Naive thymus-derived CD4-positive, alpha-beta T cell (primary cell): ENCODE measurements at regions not wholly inside any gene's neighbourhood (a gene's known extent, or its start where the extent isn't known, plus 50 kb on each side); places are given as distances from the start of the nearest gene placed in this dataset.
A peak's percentile ranks its signal among the peaks of the same experiment; 100 is the strongest.

Experiments
- ATAC-seq: fragments of 150-1000 bp; cut with Tn5 transposase; 2 replicates; pipeline ENCODE4 v1.10.0; 2021; ENCODE audit warnings: mild to moderate bottlenecking, moderate library complexity
- CTCF ChIA-PET: fragments of 350-600 bp; sonication (Branson Sonifier 250); formaldehyde crosslinking; loops from one replicate; lab custom pipeline; 2021; ENCODE audit warnings: antibody characterized with exemption; lab: Charles Lee
- POLR2A ChIA-PET: fragments of 350-600 bp; sonication (Branson Sonifier 250); formaldehyde crosslinking; loops from one replicate; lab custom pipeline; 2021; ENCODE audit warnings: antibody characterized with exemption, inconsistent platforms; lab: Charles Lee
- DNase-seq, 9 donors: peaks; one replicate each; pipeline versions ENCODE4 v3.0.0 to v3.0.0-alpha.2; 2020 to 2022; ENCODE audit warnings: mixed read lengths in 1 of 9
- H3K27ac ChIP-seq: one replicate; pipeline ENCODE4 v1.7.0; 2013; ENCODE audit warnings: mild to moderate bottlenecking, low read depth, low read length, moderate library complexity
- H3K27me3 ChIP-seq, 2 donors: one replicate each; pipeline ENCODE4 v1.7.0; 2013; ENCODE audit warnings: low read length in 2 of 2, mild to moderate bottlenecking in 2 of 2, moderate library complexity in 2 of 2; ENCODE audit not compliant: control insufficient read depth in 2 of 2, insufficient read depth in 2 of 2
- H3K36me3 ChIP-seq, 3 experiments: 1 replicate in 2 of 3; 2 replicates in 1 of 3; pipeline ENCODE4 v1.7.0; 2013; ENCODE audit warnings: low read length in 3 of 3, mild to moderate bottlenecking in 3 of 3, moderate library complexity in 1 of 3; ENCODE audit not compliant: insufficient read depth in 3 of 3, control insufficient read depth in 2 of 3
- H3K4me1 ChIP-seq, 2 donors: one replicate each; pipeline ENCODE4 v1.7.0; 2013; ENCODE audit warnings: low read length in 2 of 2, mild to moderate bottlenecking in 2 of 2, moderate library complexity in 1 of 2; ENCODE audit not compliant: control insufficient read depth in 2 of 2, insufficient read depth in 2 of 2
- H3K4me3 ChIP-seq: 2 replicates; pipeline ENCODE4 v1.7.0; 2013; ENCODE audit warnings: mild to moderate bottlenecking, low read length
- H3K9me3 ChIP-seq, 3 experiments: 1 replicate in 2 of 3; 2 replicates in 1 of 3; pipeline ENCODE4 v1.7.0; 2013; ENCODE audit warnings: low read length in 3 of 3; ENCODE audit not compliant: control insufficient read depth in 2 of 3
- H3K27ac Mint-ChIP-seq, 9 donors: one replicate each; pipeline ENCODE4 v1.8.0; 2020 to 2022; ENCODE audit warnings: mixed read lengths in 9 of 9, mild to moderate bottlenecking in 8 of 9, moderate library complexity in 5 of 9, inconsistent platforms in 2 of 9
- H3K27me3 Mint-ChIP-seq, 5 donors: one replicate each; pipeline ENCODE4 v1.8.0; 2021 to 2022; ENCODE audit warnings: mixed read lengths in 5 of 5, mild to moderate bottlenecking in 1 of 5
- H3K36me3 Mint-ChIP-seq, 5 donors: one replicate each; pipeline ENCODE4 v1.8.0; 2020 to 2022; ENCODE audit warnings: mixed read lengths in 5 of 5, mild to moderate bottlenecking in 3 of 5, inconsistent platforms in 1 of 5
- H3K4me1 Mint-ChIP-seq, 7 donors: one replicate each; pipeline ENCODE4 v1.8.0; 2020 to 2022; ENCODE audit warnings: mixed read lengths in 7 of 7, mild to moderate bottlenecking in 3 of 7, inconsistent platforms in 1 of 7
- H3K4me3 Mint-ChIP-seq, 10 donors: one replicate each; pipeline ENCODE4 v1.8.0; 2020 to 2022; ENCODE audit warnings: mild to moderate bottlenecking in 10 of 10, mixed read lengths in 10 of 10, moderate library complexity in 6 of 10, inconsistent platforms in 2 of 10
- H3K9me3 Mint-ChIP-seq, 11 donors: one replicate each; pipeline ENCODE4 v1.8.0; 2020 to 2022; ENCODE audit warnings: mixed read lengths in 11 of 11, mild to moderate bottlenecking in 4 of 11, inconsistent platforms in 1 of 11, moderate library complexity in 1 of 11
- intact Hi-C, 2 donors: fragments of 100-400 bp; cut with micrococcal nuclease; formaldehyde crosslinking; loops; one replicate each; pipeline ENCODE4 v1.15.1; 2023

- Histone ChIP-seq H3K4me1 (peaks cover 0 to 7% of the 10 kb centered on the region in 2 donors), H3K36me3 (no peaks in the 10 kb centered on the region), H3K27me3 (no peaks in the 10 kb centered on the region), H3K4me3 (no peak overlapping the region), H3K9me3 (no peaks in the 10 kb centered on the region), H3K27ac (no peak overlapping the region)
- Mint-ChIP-seq H3K36me3 (peaks cover 0 to 7% (median 0%) of the 10 kb centered on the region in 5 donors), H3K4me1 (peaks cover 0 to 25% (median 3%) of the 10 kb centered on the region in 7 donors), H3K27ac (no peak overlapping the region), H3K9me3 (peaks cover 0 to 3% (median 0%) of the 10 kb centered on the region in 11 donors), H3K4me3 (no peak overlapping the region), H3K27me3 (peaks cover 5 to 19% (median 15%) of the 10 kb centered on the region in 5 donors)
- ATAC-seq (no peak), DNase-seq (no peak)
- ChIA-PET POLR2A (no interaction called here), CTCF (no interaction called here)
- intact Hi-C loops, result no loop called here
Observed at GRCh38 chr10:30233186-30233959, 115.7 kb downstream of the MTPAP start.

- ChIA-PET CTCF (no interaction called here), POLR2A (no interaction called here)
- intact Hi-C loops, result no loop called here
- peaks cover 0 to 3% (median 0%) of the 10 kb centered on the region in 11 donors for H3K9me3 Mint-ChIP-seq
- no peak overlapping the region for H3K4me3 ChIP-seq
- H3K9me3 ChIP-seq, result no peaks in the 10 kb centered on the region
- ATAC-seq (no peak), DNase-seq (no peak)
- H3K27me3 ChIP-seq, result no peaks in the 10 kb centered on the region
- H3K4me1 Mint-ChIP-seq, result peaks cover 0 to 25% (median 3%) of the 10 kb centered on the region in 7 donors
- no peak overlapping the region for H3K27ac Mint-ChIP-seq
- peaks cover 5 to 19% (median 15%) of the 10 kb centered on the region in 5 donors for H3K27me3 Mint-ChIP-seq
- H3K4me1 ChIP-seq, result peaks cover 0 to 7% of the 10 kb centered on the region in 2 donors
- H3K27ac ChIP-seq, result no peak overlapping the region
- no peak overlapping the region for H3K4me3 Mint-ChIP-seq
- peaks cover 0 to 7% (median 0%) of the 10 kb centered on the region in 5 donors for H3K36me3 Mint-ChIP-seq
- H3K36me3 ChIP-seq, result no peaks in the 10 kb centered on the region
Observed at GRCh38 chr10:30231709-30232108, 117.4 kb downstream of the MTPAP start.

GRCh38 chr10:30231071-30231652 is 117.9 kb downstream of the MTPAP start:
- POLR2A ChIA-PET, result no interaction called here
- DNase-seq (no peak), ATAC-seq (peak; percentile 29)
- Histone ChIP-seq H3K4me3 (no peak overlapping the region), H3K4me1 (peaks cover 0 to 7% of the 10 kb centered on the region in 2 donors), H3K27ac (no peak overlapping the region), H3K9me3 (no peaks in the 10 kb centered on the region), H3K27me3 (no peaks in the 10 kb centered on the region), H3K36me3 (no peaks in the 10 kb centered on the region)
- Mint-ChIP-seq H3K27ac (no peak overlapping the region), H3K9me3 (peaks cover 0 to 3% (median 0%) of the 10 kb centered on the region in 11 donors), H3K4me1 (peaks cover 0 to 25% (median 3%) of the 10 kb centered on the region in 7 donors), H3K4me3 (peak overlapping the region in 1 of 10 donors; percentile 26), H3K27me3 (peaks cover 5 to 19% (median 15%) of the 10 kb centered on the region in 5 donors), H3K36me3 (peaks cover 0 to 7% (median 0%) of the 10 kb centered on the region in 5 donors)
- CTCF ChIA-PET, result interaction anchor here (0.6 kb wide), 1 partner anchor 10 kb away, joined by 4 read pairs; no protein-coding TSS in a partner anchor
- intact Hi-C loops, result no loop called here

DNA sequence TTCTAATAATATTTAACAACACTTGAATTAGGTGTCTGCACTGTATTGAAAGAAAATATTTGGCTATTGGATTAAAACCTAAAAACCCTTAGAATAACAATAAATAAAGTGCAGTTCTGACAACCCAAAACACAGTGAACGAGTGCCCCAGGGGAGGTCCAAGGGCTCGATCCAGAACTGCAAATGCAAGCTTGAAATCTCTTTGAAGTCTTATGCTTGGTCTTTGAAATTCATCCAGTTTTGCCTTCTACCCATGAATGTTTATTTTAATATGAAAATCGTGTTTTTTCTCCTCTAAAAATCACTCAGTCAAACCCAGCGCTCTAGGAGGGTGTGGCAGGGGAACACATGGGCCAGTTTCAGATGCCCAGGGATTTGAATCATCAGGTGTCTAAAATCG is 119.5 kb downstream of the MTPAP start:
- H3K36me3 ChIP-seq, result no peaks in the 10 kb centered on the region
- Mint-ChIP-seq H3K4me3 (no peak overlapping the region), H3K4me1 (peaks cover 0 to 23% (median 3%) of the 10 kb centered on the region in 7 donors), H3K27me3 (peaks cover under 1 to 13% (median 7%) of the 10 kb centered on the region in 5 donors), H3K9me3 (peaks cover 0 to 1% (median 0%) of the 10 kb centered on the region in 11 donors), H3K36me3 (peaks cover 0 to 5% (median 0%) of the 10 kb centered on the region in 5 donors), H3K27ac (peak overlapping the region in 1 of 9 donors; percentile 26)
- H3K27ac ChIP-seq, result no peak overlapping the region
- POLR2A ChIA-PET, result no interaction called here
- DNase-seq (no peak), ATAC-seq (no peak)
- CTCF ChIA-PET, result no interaction called here
- intact Hi-C loops, result no loop called here
- no peak overlapping the region for H3K4me3 ChIP-seq
- H3K9me3 ChIP-seq, result no peaks in the 10 kb centered on the region
- H3K27me3 ChIP-seq, result no peaks in the 10 kb centered on the region
- peaks cover 0 to 7% of the 10 kb centered on the region in 2 donors for H3K4me1 ChIP-seq

- no peak overlapping the region for H3K4me3 ChIP-seq
- H3K9me3 ChIP-seq, result no peaks in the 10 kb centered on the region
- no peaks in the 10 kb centered on the region for H3K27me3 ChIP-seq
- no peak for DNase-seq
- intact Hi-C loops, result no loop called here
- POLR2A ChIA-PET, result no interaction called here
- H3K36me3 Mint-ChIP-seq, result peaks cover 0 to 4% (median 0%) of the 10 kb centered on the region in 5 donors
- H3K36me3 ChIP-seq, result no peaks in the 10 kb centered on the region
- H3K9me3 Mint-ChIP-seq, result peaks cover 0 to 2% (median 0%) of the 10 kb centered on the region in 11 donors
- CTCF ChIA-PET, result no interaction called here
- H3K27me3 Mint-ChIP-seq, result peaks cover 2 to 16% (median 9%) of the 10 kb centered on the region in 5 donors
- no peak overlapping the region for H3K4me3 Mint-ChIP-seq
- H3K4me1 Mint-ChIP-seq, result peaks cover 0 to 22% (median 3%) of the 10 kb centered on the region in 7 donors
- H3K4me1 ChIP-seq, result peaks cover 0 to 7% of the 10 kb centered on the region in 2 donors
- no peak overlapping the region for H3K27ac ChIP-seq
- H3K27ac Mint-ChIP-seq, result no peak overlapping the region
- no peak for ATAC-seq
Observed at GRCh38 chr10:30228417-30229036, 120.6 kb downstream of the MTPAP start.

GRCh38 chr10:30227481-30227880 is 121.6 kb downstream of the MTPAP start:
- no peaks in the 10 kb centered on the region for H3K9me3 ChIP-seq
- Mint-ChIP-seq H3K4me3 (no peak overlapping the region), H3K27ac (no peak overlapping the region), H3K4me1 (peaks cover 0 to 22% (median 3%) of the 10 kb centered on the region in 7 donors), H3K27me3 (peaks cover 5 to 14% (median 11%) of the 10 kb centered on the region in 5 donors), H3K36me3 (peaks cover 0 to 4% (median 0%) of the 10 kb centered on the region in 5 donors), H3K9me3 (peaks cover 0 to 2% (median 0%) of the 10 kb centered on the region in 11 donors)
- ChIA-PET POLR2A (no interaction called here), CTCF (interaction anchor here (0.6 kb wide), 1 partner anchor 178 kb away, joined by 3 read pairs; no protein-coding TSS in a partner anchor)
- H3K4me1 ChIP-seq, result peaks cover 0 to 7% of the 10 kb centered on the region in 2 donors
- H3K27me3 ChIP-seq, result no peaks in the 10 kb centered on the region
- H3K4me3 ChIP-seq, result no peak overlapping the region
- no peak overlapping the region for H3K27ac ChIP-seq
- intact Hi-C loops, result no loop called here
- H3K36me3 ChIP-seq, result no peaks in the 10 kb centered on the region
- DNase-seq, result no peak
- ATAC-seq, result no peak
